Middle frontal gyrus (tissue), 1 donor: ENCODE measurements at regions not wholly inside any gene's neighbourhood (a gene's known extent, or its start where the extent isn't known, plus 50 kb on each side); places are given as distances from the start of the nearest gene placed in this dataset.
"Not testable (repeated sequence)": the region's sequence is repeated elsewhere in the genome, so short reads cannot be mapped to it uniquely, and the experiment has no call there.

Source experiments
- DNase-seq: peaks from one replicate; pipeline ENCODE4 v3.0.0-alpha.2; 2015; ENCODE audit warnings: low spot score; ENCODE audit errors: extremely low spot score

GRCh38 chr3:153545471-153545870, 383.4 kb downstream of the RAP2B start:
- no peak for DNase-seq

GRCh38 chr3:153547970-153548369, 385.9 kb downstream of the RAP2B start:
- DNase-seq: no peak

- DNase-seq: not testable (repeated sequence)
Observed at GRCh38 chr3:153549686-153550085, 387.7 kb downstream of the RAP2B start.

- DNase-seq: no peak
Observed at GRCh38 chr3:153551536-153552285, 389.7 kb downstream of the RAP2B start.

- DNase-seq: no peak
Observed at GRCh38 chr3:153552887-153553604, 391.0 kb downstream of the RAP2B start.

DNA sequence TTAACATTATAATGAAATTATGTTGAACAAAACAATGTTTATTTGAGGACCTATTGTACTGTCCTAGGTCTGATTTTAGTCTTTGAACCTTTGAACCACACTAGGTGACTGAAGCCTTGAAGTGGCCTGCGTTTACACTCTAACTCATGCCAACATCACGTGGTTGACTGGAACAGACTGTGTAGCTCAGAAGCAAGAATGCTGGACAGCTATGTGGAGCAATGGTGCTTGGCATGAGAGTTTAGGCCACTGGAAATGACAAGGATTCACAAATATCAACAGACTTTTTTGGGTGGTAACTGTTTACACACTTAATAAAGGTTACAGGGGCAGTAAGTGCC, 391.5 kb downstream of the RAP2B start:
- DNase-seq: no peak

DNA sequence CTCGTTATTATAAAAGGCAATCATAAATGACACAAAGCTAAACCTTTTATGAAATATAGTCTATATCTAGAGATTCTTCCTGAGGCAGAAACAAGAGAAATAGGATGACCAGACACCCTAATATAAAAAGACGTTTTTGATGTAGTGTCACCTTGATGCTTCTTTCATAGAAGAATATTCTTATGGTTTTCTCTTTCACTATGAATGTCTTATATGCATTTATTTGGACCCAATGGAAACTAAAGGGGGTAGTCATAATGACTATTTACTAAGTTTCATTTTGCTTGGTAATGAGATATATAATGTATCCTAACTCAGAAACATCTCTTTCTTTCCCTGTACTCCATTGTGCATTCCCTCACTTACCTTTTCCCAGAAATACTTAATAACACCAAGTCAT, 393.9 kb downstream of the RAP2B start:
- no peak for DNase-seq

DNA sequence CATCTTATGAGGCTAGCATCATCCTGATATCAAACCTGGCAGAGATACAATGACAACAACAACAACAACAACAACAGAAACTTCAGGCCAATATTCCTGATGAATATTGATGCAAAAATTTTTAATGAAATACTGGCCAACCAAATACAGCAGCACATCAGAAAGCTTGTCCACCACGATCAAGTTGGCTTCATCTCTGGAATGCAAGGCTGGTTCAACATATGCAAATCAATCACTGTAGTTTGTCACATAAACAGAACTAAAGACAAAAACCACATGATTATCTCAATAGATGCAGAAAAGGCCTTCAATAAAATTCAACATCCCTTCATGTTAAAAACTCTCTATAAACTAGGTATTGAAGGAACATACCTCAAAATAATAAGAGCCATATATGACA, 397.3 kb downstream of the RAP2B start:
- not testable (repeated sequence) for DNase-seq

DNA sequence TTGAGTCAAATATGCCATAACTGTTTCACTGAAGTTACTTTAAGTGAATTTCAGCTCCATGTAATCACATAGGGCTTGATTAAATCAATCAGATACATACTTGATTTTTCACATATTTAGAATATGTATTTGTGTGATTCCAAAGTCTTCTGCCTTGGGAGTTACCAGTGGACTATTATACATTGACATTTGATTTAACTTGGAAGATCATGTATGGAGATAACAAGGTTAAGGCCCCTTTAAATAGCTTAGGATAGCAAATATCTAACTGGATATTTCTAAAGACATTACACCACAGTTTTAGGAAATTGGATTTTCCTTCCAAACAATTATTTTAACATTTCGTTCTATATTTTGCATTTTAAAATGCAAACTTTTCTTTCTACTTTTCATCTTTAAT, 405.0 kb downstream of the RAP2B start:
- DNase-seq: no peak

GRCh38 chr3:153567556-153567955, 405.5 kb downstream of the RAP2B start:
- no peak for DNase-seq

GRCh38 chr3:153570481-153570880, 408.5 kb downstream of the RAP2B start:
- not testable (repeated sequence) for DNase-seq

DNA sequence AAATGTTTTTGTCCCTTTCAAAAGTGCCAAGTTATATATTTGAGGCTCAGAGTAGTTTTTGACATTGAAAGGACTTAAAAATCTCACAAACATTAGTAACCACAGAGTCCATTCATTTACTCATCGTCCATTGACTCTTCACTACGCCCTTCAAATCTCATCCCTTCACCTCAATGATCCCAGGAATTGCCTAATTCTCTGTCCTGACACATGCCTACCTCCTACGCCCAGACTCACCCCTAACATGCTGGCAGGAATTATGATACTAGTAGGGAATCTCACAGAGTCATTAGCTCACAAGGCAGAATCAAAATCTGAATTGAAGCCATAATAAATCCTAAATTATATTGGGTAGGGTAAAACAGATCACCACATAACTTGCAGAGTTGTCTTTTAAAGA, 410.1 kb downstream of the RAP2B start:
- DNase-seq: no peak

GRCh38 chr3:153572654-153573053, 410.6 kb downstream of the RAP2B start:
- no peak for DNase-seq

GRCh38 chr3:153573481-153573880, 411.5 kb downstream of the RAP2B start:
- DNase-seq: no peak

- DNase-seq: no peak
Observed at GRCh38 chr3:153574445-153574844, 412.4 kb downstream of the RAP2B start.

- DNase-seq: no peak
Observed at GRCh38 chr3:153577059-153577736, 415.2 kb downstream of the RAP2B start.

DNA sequence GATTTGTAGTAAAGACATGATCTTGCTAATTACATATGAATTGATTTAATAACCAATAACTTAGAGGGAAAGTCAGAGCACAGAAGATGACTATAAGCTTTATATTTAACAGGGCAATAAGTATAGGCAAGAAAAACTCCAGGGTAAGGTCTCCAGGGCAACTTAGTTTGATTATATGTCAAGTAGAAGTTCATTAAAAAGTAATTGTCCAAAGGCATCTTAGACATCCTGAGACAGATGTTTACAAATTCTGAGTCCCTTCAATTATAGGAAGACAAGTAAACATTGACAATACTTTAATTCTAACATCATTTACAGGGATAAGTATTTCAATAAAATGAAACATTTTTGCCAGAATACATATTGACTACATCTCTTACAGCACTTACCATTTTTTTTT, 416.0 kb downstream of the RAP2B start:
- no peak for DNase-seq

- DNase-seq: no peak
Observed at GRCh38 chr3:153590051-153590450, 428.0 kb downstream of the RAP2B start.

DNA sequence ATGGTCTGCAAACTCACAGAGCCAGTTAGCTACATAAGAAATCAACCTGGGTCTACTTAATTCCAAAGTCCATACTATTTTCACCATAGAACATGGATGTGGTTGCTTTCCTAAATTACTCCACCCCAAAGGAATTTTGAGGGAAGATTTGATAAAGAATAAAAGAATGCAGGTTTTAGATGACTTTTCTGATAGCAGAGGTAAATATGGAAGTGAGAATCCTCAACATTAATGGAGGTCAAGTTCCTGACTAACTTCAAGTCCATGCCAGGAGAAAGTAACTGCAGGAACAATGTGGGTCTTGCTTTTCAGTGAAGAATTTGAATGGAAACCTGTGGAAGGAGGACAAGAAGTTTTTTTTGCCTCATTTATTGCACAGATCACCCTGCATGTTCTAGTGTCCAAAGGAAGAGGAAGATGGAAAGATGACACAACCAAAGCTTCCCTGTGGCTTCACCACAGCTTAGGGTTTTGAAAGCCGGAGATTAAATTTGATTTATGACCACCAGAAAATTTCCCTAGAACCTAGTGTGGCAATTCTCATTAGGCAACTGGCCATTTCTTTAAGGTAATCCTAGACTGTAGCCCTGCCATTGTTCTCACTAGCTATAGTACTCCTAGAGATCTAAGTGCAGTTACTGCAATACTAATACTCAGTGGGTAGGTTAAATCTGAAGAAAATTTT, 429.7 kb downstream of the RAP2B start:
- DNase-seq: no peak

DNA sequence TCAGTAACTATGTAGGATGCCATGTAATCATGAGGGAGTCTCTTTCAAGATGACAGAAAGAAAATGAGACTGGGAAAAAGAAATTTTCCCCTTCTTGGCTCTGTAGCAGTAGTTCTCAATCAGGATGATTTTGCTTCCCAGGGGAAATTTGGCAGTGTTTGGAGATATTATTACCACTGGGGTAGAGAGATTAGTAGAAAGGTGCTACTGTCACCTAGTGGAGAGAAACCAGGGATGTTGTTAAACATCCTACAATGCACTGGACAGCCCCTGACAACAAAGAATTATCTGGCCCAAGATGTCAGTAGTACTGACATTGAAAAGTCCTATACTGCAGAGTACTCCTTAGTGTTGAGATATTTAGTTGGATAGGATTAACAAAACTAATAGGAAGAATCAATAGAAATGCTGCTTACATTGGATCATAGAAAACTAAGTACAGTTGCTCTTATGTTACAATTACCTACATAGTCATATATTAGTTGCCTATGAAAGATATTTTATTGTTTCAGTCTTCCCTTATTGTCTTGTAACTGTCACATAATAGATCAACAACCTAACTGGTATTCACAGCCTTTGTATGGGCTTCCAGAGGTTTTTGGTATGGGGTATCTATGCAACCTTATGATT, 433.3 kb downstream of the RAP2B start:
- DNase-seq: no peak

DNA sequence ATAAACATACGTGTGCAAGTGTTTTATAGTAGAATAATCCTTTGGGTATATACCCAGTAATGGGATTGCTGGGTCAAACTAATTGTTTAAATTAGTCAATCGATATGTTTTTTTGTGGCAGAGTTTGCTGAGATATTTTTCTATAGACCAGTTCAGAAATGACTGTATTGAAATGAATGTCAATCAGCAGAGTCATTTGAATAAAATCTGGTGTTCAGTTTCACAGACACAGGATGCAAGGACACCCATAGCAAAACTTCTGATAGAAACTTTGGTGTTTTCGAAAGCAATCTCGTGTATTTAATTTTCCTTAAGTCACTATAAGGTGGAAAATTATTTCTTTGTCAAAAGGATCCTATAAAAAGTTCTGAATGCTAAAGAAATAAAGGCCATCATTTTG, 434.4 kb downstream of the RAP2B start:
- DNase-seq: no peak
